ENCODE measurements at regions not wholly inside any gene's neighbourhood (a gene's known extent, or its start where the extent isn't known, plus 50 kb on each side); places are given as distances from the start of the nearest gene placed in this dataset.

DNA sequence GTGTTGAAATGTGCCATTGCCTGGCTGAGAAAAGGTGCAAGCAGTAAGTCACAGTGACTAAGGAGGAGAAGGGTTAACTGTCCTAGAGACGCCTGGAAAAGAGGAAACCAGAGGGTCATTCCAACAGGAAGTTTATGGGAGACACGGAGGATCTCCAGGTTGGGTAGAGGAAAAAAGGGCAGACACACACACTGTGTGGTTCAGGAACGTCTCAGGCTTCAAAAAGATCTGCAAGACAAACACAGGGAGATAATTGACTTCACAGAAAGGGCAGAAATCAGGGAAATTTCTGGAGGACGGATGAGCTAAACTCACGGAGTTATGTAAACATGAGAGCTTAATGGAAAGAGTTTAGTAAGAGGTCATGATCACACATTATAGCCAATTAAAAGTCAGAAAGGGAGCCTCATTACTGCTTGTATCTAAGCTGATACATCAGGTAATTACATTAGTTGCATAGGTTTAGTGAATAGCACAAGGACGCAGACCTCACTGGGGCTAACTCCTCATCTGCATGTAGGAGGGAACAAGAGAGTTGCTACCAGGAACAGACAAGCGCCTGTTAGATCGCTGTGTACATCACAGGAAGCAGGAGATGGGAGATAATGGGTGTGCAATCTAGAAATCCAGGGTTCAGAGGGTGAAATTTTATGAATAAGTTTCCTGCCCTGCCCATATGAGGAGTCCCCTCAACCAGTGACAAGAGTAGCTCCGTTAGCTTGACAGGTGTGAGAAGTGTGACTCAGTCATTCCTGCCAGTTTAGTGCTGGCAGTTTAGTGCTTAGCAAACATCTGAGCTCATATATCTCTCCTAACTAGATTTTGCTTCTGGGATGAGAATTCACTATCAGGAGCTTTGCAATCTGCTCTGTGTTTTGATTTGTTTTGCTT is 96.6 kb upstream of the TNR start:
- Histone ChIP-seq H3K27ac (ENCODE audit: low read depth, low read length) (no peak overlapping the region), H3K36me3 (ENCODE audit: control insufficient read depth in 1 of 2, insufficient read depth in 2 of 2, low read length in 2 of 2) (no peaks in the 10 kb centered on the region), H3K4me2 (ENCODE audit: low read length) (no peak overlapping the region), H3K9me2 (ENCODE audit: insufficient read depth) (no peaks in the 10 kb centered on the region), H2AFZ (ENCODE audit: low read depth, low read length, poor library complexity, severe bottlenecking) (no peak overlapping the region), H3K9ac (ENCODE audit: low read length) (no peak overlapping the region), H4K20me1 (ENCODE audit: insufficient read depth) (no peaks in the 10 kb centered on the region), H3K27me3 (ENCODE audit: insufficient read depth, low read length) (peaks cover 52% of the 10 kb centered on the region), H3K9me3 (ENCODE audit: control insufficient read depth in 1 of 2, insufficient read depth in 1 of 2, low read depth in 1 of 2, low read length in 2 of 2) (no peaks in the 10 kb centered on the region), H3K4me3 (replicated peaks in 1 of 2; ENCODE audit: low read depth in 1 of 2, low read length in 2 of 2) (no peak overlapping the region), H3K4me1 (ENCODE audit: control insufficient read depth in 1 of 2, insufficient read depth in 2 of 2, low read length in 2 of 2) (no peaks in the 10 kb centered on the region), H3K79me2 (ENCODE audit: insufficient read depth, low read length) (no peaks in the 10 kb centered on the region)
- no peak for ATAC-seq
- no TSS peak for BruUV-seq (replicated peaks)
- ChIA-PET RAD21 (ENCODE audit: low non-redundant PET in 1 of 2, low total read pairs in 2 of 2, uncharacterized antibody in 2 of 2, unreplicated experiment in 2 of 2) (no interaction called here), CTCF (interaction anchor here (1.1 kb wide), 1 partner anchor 16 kb away, joined by 4 read pairs; no protein-coding TSS in a partner anchor), POLR2A (no interaction called here)
- DNase-seq (ENCODE audit: low read depth, low spot score) = no peak
- intact Hi-C loops (cut with micrococcal nuclease) = loop anchor here (10.0 kb wide), 1 partner anchor 465 kb away; no protein-coding TSS in a partner anchor
- TF ChIP-seq EZH2phosphoT487 (IDR thresholded peaks at IDR 0.05; ENCODE audit: borderline replicate concordance) = no peak
- no peak for TF ChIP-seq TCF7L2 (IDR thresholded peaks at IDR 0.05; ENCODE audit: borderline replicate concordance, extremely low read depth, insufficient read depth, insufficient read length)
- no peak for TF ChIP-seq EZH2 (IDR thresholded peaks at IDR 0.05)
- TF ChIP-seq ZFX (IDR thresholded peaks at IDR 0.05) = no peak
- no peak for TF ChIP-seq ELF1 (IDR thresholded peaks at IDR 0.05; ENCODE audit: borderline replicate concordance, low read depth)
- TF ChIP-seq FOSL1 (IDR thresholded peaks at IDR 0.05; ENCODE audit: low read depth) = no peak
- no peak for TF ChIP-seq CEBPB (IDR thresholded peaks at IDR 0.05; ENCODE audit: low read depth)
- TF ChIP-seq POLR2A (IDR thresholded peaks at IDR 0.05; ENCODE audit: borderline replicate concordance, extremely low read depth, insufficient read depth, insufficient read length) = no peak
- no peak for TF ChIP-seq ZNF274 (IDR thresholded peaks at IDR 0.05; ENCODE audit: low read depth, low read length)
- TF ChIP-seq, protein P1, sequence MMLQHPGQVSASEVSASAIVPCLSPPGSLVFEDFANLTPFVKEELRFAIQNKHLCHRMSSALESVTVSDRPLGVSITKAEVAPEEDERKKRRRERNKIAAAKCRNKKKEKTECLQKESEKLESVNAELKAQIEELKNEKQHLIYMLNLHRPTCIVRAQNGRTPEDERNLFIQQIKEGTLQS (IDR thresholded peaks at IDR 0.05) = no peak

DNA sequence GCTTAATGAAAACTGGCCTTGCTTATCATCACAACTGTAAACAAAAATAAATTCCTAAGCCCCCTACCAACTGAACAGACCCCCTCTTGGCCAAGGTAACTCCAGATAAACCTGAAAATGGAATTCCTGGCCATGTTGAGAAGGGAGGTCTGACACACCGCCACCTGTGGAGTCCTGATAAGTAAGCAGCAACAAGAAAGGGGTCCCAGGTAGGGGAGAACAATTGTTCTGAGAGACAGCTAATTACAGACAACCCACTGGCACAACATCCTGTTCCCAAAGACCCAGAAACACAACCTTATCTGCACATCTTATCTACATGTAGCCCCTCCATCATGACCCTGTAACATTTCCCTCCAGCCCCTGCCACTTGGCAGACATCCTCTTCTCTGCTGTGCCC is 91.2 kb upstream of the TNR start:
- Histone ChIP-seq H3K9me2 (ENCODE audit: insufficient read depth) (no peaks in the 10 kb centered on the region), H3K9ac (ENCODE audit: low read length) (no peak overlapping the region), H4K20me1 (ENCODE audit: insufficient read depth) (no peaks in the 10 kb centered on the region), H3K27ac (ENCODE audit: low read depth, low read length) (no peak overlapping the region), H3K9me3 (ENCODE audit: control insufficient read depth in 1 of 2, insufficient read depth in 1 of 2, low read depth in 1 of 2, low read length in 2 of 2) (no peaks in the 10 kb centered on the region), H2AFZ (ENCODE audit: low read depth, low read length, poor library complexity, severe bottlenecking) (no peak overlapping the region), H3K4me1 (ENCODE audit: control insufficient read depth in 1 of 2, insufficient read depth in 2 of 2, low read length in 2 of 2) (no peaks in the 10 kb centered on the region), H3K36me3 (ENCODE audit: control insufficient read depth in 1 of 2, insufficient read depth in 2 of 2, low read length in 2 of 2) (no peaks in the 10 kb centered on the region), H3K4me2 (ENCODE audit: low read length) (no peak overlapping the region), H3K27me3 (ENCODE audit: insufficient read depth, low read length) (peaks cover 14% of the 10 kb centered on the region), H3K4me3 (replicated peaks in 1 of 2; ENCODE audit: low read depth in 1 of 2, low read length in 2 of 2) (no peak overlapping the region), H3K79me2 (ENCODE audit: insufficient read depth, low read length) (no peaks in the 10 kb centered on the region)
- ChIA-PET RAD21 (ENCODE audit: low non-redundant PET in 1 of 2, low total read pairs in 2 of 2, uncharacterized antibody in 2 of 2, unreplicated experiment in 2 of 2) (no interaction called here), CTCF (no interaction called here), POLR2A (no interaction called here)
- BruUV-seq (replicated peaks) = no TSS peak
- ATAC-seq = no peak
- intact Hi-C loops (cut with micrococcal nuclease) = no loop called here
- no peak for DNase-seq (ENCODE audit: low read depth, low spot score)
- TF ChIP-seq CBX3 (IDR thresholded peaks at IDR 0.05; ENCODE audit: low read depth) (no peak), TCF7L2 (IDR thresholded peaks at IDR 0.05; ENCODE audit: borderline replicate concordance, extremely low read depth, insufficient read depth, insufficient read length) (no peak), SIN3A (IDR thresholded peaks at IDR 0.05; ENCODE audit: low read depth) (no peak), ELF1 (IDR thresholded peaks at IDR 0.05; ENCODE audit: borderline replicate concordance, low read depth) (no peak), JUND (IDR thresholded peaks at IDR 0.05) (no peak), RAD21 (IDR thresholded peaks at IDR 0.05; ENCODE audit: low read depth) (no peak), ZFX (IDR thresholded peaks at IDR 0.05) (no peak), EZH2phosphoT487 (IDR thresholded peaks at IDR 0.05; ENCODE audit: borderline replicate concordance) (no peak), FOSL1 (IDR thresholded peaks at IDR 0.05; ENCODE audit: low read depth) (no peak), CEBPB (IDR thresholded peaks at IDR 0.05; ENCODE audit: low read depth) (no peak)
